Left renal pelvis (tissue), 4 donors: ENCODE measurements at regions not wholly inside any gene's neighbourhood (a gene's known extent, or its start where the extent isn't known, plus 50 kb on each side); places are given as distances from the start of the nearest gene placed in this dataset.
"Not testable (repeated sequence)": the region's sequence is repeated elsewhere in the genome, so short reads cannot be mapped to it uniquely, and the experiment has no call there.

Experiments
- DNase-seq, 4 donors: peaks; one replicate each; pipeline ENCODE4 v3.0.0-alpha.2; 2013; ENCODE audit warnings: low read depth in 4 of 4, low spot score in 3 of 4

GRCh38 chr14:38721822-38722431, 381.1 kb downstream of the SEC23A start:
- peak in 3 of 4 donors; percentile 42 to 45 (median 42) for DNase-seq

GRCh38 chr14:38718519-38718918, 384.5 kb downstream of the SEC23A start:
- no peak for DNase-seq

DNA sequence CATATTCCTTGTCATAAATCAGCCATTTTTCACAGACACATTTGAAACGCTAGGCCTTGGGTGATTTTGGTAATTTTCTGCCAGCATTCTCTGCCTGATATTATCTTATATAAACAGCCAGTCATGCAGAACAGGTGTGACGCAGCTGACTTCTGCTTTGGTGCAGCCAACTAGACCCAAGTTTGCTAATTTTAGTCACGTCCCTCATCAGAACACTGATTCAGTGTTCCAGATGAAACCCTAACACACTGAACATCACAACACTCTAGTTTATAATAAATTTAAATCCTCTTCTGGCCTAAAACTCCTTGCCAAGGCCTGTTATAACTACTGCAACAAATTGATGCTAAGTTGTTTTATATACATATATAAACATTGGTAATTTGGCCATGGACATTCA, 386.1 kb downstream of the SEC23A start:
- no peak for DNase-seq

DNA sequence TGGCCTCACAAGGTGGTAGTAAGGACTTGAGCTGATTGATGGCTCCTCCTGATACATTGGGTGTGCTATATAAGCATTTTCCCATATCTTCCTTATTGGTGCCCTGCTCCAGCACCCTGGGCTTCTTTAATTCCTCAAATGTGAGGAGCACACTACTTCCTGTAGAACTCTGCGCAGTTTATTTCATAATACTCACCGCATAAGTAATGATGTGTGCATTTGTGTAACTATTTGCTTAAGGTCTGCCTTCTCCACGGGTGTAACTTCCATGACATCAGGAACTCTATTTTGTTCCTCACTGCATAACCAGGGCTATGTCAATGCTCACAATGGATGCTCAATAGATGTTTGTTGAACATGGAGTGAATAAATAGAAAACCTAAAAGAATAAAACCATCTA, 392.2 kb downstream of the SEC23A start:
- no peak for DNase-seq

DNA sequence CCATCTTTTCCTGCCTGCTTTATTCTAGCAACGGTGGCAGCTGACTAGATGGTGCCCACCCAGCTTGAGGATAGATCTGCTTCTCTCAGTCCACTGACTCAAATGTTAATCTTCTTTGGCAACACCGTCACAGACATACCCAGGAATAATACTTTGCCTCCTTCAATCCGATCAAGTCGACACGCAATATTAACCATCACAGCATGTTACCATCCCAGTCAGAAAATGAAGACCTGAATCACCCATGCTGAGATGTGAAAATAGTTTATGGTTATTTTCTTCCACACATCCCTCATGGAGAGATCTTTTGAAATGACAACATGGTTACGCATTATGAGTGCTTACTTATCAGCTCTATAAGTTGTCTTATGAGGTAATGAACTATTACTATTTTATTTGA, 392.8 kb downstream of the SEC23A start:
- DNase-seq, result no peak

GRCh38 chr14:38705220-38705619, 397.8 kb downstream of the SEC23A start:
- no peak for DNase-seq

DNA sequence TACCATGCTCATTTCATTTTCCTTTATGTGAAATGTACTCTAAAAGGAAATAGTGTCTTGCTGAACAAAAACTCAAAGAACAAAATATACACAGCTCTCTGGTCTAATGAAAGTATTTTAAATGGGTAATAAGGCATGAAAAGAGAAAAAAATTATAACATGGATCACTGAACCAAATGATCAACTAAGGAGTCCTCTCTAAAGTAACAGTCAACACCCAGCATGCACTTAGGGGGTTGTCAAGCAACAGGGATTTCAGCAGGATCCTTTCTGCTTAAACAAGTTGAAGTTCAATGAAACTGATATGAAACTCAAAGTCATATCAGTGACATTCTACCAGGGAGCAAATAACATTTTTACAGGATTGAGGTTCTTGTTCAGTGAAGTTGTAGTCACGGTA, 398.8 kb downstream of the SEC23A start:
- no peak for DNase-seq

- DNase-seq, result no peak
Observed at GRCh38 chr14:38696925-38697324, 406.1 kb downstream of the SEC23A start.

- DNase-seq, result no peak
Observed at GRCh38 chr14:38693423-38693822, 409.6 kb downstream of the SEC23A start.

DNA sequence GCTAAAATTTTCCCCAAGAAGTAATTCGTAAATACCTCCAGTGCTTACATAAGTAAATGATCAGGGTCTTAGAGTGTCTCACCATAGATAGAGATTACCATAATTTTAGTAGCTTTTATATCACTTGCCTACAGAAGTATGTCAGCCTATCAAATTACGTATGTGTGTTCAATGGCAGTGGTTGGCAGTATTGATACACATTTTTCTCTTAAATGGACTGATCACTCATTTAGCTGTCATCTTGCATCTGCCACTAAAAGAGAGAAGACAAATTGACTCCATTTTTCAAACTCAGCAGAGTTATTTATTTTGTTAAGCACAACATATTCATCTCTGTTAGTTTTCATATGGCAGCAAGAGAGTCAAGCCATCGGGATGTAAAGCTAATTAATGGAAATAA, 413.1 kb upstream of the CLEC14A start:
- DNase-seq, result no peak

GRCh38 chr14:38663382-38663781, 407.5 kb upstream of the CLEC14A start:
- no peak for DNase-seq

- DNase-seq, result no peak
Observed at GRCh38 chr14:38662781-38663180, 406.9 kb upstream of the CLEC14A start.

DNA sequence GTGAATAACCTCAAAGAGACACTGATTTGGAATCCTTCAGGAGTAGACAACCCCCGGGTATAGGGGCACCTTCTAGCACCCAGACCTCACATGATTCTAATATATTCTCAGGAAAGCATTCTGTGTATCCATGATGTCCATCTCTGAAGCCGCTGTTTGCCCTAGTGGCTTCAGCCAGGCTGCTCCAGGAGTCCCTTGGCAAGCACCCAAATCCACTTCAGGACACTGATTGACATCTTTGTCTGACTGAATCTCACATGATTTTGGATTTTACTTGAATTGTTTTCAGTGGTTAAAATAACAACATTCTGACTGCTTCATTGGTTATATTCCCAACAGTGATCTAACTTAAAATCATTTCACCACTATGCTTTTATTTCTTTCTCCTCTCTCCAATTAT, 390.5 kb upstream of the CLEC14A start:
- DNase-seq, result no peak

GRCh38 chr14:38634913-38635312, 379.0 kb upstream of the CLEC14A start:
- DNase-seq, result not testable (repeated sequence)

DNA sequence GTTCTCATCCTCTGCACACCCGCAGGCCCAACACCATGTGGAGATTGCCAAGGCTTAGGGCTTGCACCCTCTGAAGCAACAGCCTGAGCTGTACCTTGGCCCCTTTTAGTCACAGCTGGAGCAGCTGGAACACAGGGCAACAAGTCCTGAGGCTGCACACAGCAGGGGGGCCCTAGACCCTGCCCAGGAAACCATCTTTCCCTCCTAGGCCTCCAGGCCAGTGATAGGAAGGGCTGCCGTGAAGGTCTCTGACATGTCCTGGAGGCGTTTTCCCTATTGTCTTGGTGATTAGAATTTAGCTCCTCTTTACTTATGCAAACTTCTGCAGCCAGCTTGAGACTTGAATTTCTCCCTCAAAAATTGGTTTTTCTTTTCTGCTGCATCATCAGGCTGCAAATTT, 373.5 kb upstream of the CLEC14A start:
- no peak for DNase-seq

DNA sequence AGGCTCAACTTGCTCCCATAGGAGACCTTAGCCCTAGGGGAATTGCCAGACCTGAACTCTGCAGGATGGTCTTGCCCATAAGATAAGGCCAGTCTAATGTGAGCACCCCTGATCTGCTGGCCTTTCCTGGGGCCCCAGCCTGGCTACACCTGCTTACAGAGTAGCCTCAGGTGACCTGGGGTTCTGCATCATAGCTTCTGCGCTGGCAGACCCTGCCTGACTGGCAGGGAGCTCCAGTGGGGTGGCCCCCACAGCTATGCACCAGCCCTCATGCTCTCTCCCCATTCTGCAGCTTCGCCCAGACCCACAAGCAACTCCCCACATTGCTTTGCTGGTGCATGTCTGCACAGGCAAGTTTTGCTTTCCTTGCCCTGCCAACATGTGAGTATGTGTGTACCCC, 371.3 kb upstream of the CLEC14A start:
- no peak for DNase-seq

DNA sequence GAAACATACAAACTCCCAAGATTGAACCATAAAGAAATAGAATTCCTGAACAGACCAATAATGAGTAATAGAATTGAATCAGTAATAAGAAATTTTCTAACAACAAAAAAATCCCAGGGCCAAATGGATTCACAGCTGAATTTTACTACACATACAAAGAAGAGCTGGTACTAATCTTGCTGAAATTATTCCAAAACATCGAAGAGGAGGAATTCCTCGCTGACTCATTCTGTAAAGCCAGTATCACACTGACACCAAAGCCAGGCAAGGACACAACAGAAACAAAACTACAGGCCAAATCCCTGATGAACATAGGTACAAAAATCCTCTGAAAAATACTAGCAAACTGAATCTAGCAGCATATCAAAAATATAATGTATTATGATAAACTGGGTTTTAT, 367.8 kb upstream of the CLEC14A start:
- no peak for DNase-seq

DNA sequence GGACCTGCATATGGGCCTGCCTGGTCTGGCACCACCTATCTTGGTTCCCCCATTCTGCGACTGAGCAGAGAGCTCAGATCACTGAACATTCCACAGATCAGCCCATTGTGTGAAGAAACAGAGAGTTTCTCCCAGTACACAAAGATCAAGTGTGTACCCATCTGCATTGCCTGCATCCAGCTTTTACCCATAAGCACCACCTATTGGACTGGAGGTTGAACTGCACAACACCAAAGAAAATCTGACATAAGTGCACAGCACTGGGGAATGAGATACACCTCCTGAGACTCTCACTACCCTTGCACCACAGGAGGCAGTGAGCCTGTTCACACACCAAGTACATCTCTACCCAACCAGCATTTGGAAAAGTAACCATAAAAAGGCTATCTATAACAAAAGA, 362.6 kb upstream of the CLEC14A start:
- no peak for DNase-seq

GRCh38 chr14:38616959-38617358, 361.1 kb upstream of the CLEC14A start:
- DNase-seq, result no peak

GRCh38 chr14:38611928-38612327, 356.0 kb upstream of the CLEC14A start:
- DNase-seq, result no peak

GRCh38 chr14:38608244-38608643, 352.4 kb upstream of the CLEC14A start:
- DNase-seq, result no peak

- no peak for DNase-seq
Observed at GRCh38 chr14:38605193-38606114, 349.6 kb upstream of the CLEC14A start.
